HG03439 (cell line): ENCODE measurements at regions not wholly inside any gene's neighbourhood (a gene's known extent, or its start where the extent isn't known, plus 50 kb on each side); places are given as distances from the start of the nearest gene placed in this dataset.

Experiments used
- ATAC-seq: cut with Tn5 transposase; IDR thresholded peaks from one replicate; pipeline ENCODE4 v1.9.1; 2021; ENCODE audit warnings: mild to moderate bottlenecking, moderate library complexity; ENCODE audit not compliant: unreplicated experiment

DNA sequence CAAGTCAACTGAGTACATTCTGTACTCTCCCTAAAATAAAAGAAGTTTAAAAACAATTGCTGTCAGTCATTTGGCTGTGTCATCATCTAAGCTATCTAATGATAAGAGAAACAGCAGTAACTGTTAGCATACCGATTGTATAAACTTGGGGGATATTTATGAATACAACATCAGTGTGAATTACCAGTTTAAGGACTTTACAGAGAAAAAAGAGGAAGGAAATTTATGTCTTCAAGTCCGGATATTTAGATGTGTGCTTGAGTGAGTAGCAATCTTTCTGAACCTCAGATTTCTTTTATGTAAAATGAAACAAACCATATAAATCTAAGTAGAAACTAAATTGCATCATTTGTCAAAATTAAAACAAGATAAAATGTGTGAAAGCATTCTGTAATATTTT is 1557.0 kb downstream of the MRPL39 start:
- ATAC-seq, result no peak

DNA sequence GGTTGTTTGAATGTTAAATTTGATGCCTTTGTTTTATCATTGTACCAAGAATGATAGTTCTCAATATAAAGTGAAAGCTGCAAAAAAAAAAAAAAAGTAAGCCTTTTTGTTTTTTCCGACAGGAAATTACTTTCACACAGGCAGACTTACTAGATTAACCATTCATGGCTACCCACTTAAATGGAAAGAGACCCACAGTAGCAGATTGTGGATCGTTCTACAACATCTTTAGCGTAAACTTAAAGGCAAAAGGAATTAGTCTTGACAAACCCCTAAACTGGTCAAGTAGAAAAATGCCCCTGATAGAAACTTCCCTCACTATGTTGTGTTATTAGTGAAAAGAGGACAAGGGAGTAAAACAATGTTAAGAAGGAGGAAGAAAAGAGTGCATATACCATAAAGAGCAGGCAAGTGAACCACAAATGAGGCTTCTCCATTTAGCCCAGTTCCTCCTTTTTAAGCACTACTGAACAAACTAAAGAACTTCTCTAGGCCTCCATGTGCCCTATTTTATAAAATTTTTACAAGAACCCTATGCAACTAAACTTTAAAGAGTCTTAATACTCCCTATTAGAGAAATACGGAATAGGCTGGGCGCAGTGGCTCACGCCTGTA is 1560.3 kb downstream of the MRPL39 start:
- no peak for ATAC-seq

DNA sequence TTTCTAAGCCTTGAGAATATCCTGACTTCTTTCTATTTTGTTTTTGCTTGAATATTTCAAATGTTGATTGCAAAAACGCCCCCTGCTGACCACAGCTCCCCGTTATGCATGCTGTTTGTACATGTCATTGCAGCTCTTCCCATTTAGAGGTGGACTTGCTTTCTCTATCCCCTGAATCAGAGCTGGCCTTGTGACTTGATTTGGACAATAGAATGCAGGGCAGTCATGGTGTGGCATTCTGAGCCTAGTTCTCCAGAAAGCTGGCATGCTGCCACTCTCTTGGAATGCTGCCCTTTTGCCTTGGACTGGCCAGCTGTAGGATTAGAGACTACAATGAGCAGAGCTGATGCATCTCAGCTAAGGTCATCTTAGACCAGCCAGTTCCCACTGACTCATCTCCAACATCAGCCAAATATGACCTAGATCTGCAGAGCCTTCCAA is 1561.5 kb downstream of the MRPL39 start:
- no peak for ATAC-seq

DNA sequence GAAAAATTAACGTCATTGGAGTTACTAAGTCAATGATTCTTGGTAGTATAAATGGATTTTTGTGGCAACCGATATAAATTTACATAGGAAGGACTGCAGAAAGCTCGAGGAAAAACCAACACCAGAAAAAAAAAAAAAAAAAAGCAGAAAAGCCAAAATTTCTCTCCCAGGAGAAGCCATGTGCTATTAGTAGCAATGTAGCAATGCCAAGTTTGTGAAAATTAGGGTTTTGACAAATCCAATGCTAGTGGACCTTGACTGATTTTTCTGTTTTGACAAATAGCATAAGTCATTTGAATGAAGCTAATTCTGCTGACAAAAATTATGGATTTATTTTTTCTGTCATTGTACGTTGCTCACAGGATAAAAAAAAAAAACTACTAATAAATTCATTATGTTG is 1561.9 kb downstream of the MRPL39 start:
- no peak for ATAC-seq

DNA sequence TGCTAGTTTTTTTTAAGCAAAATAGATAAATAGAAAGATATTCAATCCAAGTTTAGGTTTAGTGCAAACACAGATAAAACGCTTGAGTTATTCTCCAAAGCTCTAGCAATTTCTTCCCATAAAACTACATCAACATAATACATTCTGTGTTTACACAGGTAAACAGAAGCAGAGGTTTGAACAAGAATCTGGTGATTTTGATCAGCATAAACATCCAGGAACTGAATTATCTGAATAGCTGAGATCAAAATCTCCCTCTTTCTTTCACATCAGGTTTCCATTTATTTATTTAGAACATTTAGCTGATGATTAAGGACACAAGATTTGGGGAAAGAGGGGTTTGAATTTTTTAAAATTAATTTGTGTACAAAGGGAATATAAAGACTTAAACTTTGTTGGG is 1564.6 kb downstream of the MRPL39 start:
- ATAC-seq, result no peak

DNA sequence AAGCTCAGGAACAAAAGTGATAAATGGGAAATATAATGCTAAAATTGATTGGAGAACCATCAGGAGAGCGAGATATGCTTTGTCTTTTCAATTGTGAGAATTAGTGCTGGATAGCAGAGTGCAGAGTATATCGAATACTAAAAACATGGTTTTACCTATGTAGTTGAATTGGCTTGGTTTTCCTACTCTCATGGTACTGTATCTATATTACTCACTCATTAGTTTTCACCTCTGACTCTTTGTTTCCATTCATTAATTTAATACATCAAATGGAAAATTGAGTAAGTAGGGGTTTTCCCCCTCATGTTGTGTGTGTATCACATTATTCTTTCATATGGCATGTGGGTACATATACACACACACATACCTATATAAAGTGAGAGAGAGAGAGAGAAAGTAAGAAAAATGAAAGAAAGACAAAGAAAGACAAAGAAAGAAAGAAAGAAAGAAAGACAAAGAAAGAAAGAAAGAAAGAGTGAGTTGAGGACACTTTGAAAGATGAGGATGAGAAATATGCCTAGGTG is 1574.5 kb downstream of the MRPL39 start:
- no peak for ATAC-seq

DNA sequence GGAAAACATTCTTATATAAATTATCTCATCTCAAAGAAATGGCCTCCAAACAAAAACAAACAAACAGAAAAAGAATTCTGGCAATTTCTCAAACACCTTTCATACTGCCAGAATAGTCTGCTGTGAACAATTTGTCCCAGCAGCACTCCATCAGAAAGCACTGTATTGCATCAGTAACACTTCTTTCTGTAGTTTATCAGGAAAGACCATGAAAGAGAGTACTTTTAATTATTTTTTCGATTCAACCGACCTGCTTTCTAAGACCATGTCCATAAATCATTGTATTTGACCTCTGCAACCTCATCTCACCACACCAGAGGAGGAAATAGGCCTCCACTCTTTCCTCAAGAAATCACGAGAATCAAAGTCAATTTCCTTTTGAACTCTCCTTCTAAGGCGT is 1579.9 kb downstream of the MRPL39 start:
- no peak for ATAC-seq

DNA sequence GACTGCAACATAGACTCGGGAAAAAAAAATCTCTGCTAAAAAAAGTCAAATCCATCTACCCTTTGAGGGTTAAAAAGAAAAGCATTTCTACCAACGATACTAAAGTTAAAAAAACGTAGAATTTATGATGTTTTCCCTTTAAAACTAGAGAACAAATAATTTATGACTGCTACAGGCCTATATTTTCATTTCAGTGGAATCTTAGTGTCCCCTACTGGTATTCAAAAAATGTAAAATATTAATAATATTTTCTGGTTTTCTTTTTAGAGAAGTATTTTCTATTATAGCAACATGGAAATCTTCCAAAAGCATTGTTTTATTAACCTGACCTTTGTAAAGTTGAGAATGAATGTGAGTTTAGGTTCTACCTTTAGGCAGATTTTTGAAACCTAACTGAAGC is 1582.2 kb downstream of the MRPL39 start:
- no peak for ATAC-seq

DNA sequence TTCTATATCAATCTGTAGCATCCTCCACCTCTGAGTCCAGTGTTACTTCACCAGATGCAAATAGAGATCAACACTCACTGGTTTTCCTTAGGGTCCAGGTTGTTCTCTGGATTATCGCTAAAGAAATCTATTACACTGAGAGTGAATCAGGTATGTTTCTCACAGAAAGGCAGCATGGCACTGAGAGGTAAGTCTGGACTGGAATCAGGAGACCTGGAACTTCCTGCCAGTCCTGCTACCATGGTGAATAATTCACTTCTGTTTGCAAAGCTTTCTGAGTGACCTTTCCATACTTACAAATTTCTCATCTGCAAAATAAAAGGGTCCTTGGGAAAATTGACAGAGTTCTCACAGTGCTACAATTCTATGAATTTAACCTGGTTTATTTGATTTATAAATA is 1583.3 kb downstream of the MRPL39 start:
- no peak for ATAC-seq

DNA sequence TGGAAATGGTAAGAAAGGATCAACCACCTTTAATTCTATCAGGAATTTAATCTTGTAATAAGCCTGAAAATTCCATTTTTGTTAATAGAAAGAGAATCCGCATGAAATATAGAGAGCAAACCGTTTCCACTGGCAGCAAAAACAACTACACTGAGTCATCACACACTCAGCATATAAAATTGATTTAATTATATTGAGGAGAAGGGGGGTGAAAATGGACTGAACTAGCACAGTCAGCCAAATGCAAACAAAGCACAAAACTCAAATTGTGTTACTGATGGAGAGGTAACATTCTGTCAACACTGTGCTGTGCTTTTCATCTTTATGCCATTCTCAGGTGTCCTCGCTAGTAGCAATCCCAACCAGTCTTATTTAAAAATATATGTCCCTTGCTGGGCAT is 1583.9 kb downstream of the MRPL39 start:
- ATAC-seq, result no peak

DNA sequence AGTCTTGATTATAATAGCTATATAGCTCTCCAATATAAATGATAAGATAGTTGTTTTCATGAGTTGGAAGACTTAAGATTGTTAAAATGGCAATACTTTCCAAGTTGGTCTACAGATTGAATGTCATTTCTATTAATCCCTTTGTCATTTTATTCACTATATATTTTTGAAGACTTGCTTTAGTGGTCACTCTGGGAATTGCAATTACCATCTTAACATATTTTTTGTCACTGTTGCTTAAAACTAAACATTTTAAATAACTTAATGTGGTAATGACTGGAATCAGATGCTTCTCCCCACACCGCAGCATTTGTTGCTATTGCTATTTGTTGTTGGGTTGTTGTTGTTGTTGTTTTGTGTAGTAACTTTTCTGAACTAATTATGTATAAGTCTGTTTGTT is 1592.9 kb downstream of the MRPL39 start:
- no peak for ATAC-seq

DNA sequence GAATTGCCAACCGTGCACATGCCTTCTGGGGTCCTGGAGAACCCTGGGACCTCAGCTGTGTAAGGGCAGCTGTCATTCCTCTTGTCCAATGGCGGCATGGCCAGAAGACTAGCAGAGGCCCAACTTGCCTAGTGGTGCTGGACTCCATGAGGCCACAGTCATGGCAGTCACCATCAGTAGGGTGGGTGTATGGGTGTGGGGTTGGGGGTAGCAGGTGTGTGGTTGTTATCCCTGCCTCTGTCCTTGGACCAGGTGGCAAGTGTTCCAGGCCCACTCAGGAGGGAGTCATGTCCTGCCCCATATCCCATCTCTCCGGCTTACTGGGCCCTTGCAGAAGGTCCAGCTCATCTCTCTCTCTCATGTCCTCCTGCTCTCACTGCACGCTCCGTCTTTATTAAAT is 1596.2 kb downstream of the MRPL39 start:
- no peak for ATAC-seq

DNA sequence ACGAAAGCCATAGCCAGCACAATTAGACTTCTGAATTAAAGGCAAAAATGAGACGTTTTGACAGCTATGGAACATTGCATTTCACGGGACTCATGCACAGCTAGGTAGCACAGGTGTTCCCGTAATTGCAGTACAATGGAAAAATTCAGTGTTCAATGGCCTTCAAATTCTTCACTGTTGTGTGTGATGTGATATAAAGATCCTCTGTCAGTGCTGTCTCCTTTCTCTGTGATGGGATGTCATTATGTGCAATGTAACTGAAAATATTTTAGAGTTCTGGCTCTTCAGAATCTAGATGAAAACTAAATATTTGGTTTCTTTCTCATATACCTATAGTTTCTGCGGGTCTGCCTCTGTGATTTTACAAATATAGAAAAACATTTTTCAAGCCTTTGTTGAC is 1599.7 kb downstream of the MRPL39 start:
- ATAC-seq, result no peak

DNA sequence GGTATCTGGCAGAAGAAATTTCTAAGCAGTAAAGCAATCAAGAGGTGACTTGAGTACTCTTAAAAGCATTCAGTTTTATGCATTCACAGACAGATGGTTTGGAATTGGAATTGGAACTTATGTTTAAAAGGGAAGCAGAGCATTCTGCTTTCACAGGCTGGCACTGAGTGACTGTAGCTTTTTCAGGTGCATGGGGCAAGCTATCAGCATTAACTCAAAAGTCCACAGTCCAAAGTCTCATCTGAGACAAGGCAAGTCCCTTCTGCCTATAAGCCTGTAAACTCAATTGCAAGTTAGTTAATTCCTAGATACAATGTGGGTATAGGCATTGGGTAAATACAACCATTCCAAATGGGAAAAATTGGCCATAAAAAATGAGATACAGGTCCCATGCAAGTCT is 1620.3 kb downstream of the MRPL39 start:
- no peak for ATAC-seq

DNA sequence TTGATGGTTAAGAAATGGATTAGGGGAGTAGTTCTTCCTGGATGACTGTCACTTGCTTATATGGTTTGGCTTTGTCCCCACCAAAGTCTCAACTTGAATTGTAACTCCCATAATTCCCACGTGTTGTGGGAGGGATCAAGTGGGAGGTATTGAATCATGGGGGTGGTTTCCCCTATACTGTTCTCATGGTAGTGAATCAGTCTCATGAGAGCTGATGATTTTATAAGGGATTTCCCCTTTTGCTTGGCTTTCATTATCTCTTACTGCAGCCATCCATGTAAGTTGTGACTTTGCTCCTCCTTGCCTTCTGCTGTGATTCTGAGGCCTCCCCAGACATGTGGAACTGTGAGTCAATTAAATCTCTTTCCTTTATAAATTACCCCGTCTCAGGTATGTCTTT is 1621.1 kb downstream of the MRPL39 start:
- ATAC-seq, result no peak

DNA sequence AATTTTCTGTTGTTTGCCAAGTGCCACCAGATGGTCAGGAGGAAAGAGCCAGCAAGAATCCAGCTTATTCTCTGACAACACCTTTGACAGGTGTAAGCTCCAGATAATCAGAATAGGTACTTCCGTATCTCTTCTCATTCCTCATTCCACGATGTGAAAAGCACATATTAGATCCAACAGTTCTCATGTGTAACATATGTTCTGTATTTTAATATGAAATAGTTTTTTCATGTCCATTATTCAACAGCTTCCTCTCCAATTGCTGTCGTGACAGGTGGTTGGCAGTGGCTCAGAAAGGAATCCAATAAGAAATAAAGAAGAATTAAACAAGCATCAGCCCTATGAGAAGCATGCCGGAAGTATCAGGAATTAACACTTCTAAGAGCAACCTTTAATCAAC is 1624.7 kb downstream of the MRPL39 start:
- ATAC-seq, result no peak

DNA sequence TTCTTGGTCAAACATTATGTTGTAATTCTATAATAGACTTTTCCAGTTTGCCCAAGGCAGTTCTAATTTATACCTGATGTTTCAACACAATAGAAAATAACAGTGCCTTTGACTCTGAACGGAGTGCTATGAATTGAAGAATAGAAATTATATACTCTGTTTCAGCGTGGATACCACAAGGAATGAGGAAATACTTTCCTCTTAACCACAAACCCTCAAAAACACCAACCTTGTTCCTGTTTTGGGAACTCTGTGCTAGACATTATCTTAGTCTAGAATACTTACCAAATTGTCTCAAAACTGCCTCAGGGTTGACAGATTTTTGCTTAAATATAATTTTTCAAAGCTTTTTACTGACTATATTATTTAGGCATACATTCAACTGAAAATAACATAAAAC is 1629.3 kb downstream of the MRPL39 start:
- no peak for ATAC-seq

DNA sequence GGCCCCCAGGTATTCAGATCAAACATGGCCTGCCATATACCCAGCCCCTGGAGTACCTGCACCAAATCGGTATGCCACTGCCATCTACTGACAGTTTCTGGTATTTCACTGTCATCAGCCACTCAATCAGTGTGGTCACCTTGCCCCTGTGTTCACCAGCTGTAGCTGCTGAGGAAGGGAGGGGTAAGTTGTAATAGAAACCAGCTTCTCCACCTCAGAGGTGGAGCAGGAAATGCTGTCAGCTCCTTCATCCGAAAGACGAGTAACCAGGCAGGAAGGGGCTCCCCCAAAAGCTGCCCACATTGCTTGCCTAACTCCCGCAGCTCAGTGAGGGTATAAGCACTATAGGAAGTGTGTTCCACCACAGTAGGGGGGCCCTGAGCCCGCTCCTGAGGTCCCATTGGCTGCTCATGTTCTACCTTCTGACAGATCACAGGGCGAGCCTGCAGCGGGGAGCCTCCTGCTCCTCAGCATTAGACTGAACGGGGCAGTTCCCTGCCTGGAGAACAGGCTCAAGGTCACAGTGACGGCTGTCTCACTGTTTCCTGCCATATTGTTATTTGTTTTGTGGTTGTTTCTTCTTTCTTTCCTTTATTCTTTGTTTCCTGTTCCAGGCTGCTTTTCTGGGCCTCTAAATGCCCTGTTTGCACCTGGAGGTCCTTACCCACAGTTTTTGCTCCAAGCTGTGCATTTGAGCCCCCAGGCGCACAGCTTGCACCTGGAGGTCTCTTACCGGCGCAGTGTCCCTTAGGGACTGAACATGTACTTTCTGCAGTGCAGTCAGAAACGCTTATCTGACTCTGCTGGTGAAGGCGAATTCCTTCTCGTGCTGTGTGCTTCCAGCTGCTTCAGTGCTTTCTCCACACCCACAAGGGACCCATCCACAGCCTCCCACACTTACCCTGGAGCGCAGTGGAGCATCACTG is 1638.3 kb downstream of the MRPL39 start:
- peak; percentile 98 for ATAC-seq

DNA sequence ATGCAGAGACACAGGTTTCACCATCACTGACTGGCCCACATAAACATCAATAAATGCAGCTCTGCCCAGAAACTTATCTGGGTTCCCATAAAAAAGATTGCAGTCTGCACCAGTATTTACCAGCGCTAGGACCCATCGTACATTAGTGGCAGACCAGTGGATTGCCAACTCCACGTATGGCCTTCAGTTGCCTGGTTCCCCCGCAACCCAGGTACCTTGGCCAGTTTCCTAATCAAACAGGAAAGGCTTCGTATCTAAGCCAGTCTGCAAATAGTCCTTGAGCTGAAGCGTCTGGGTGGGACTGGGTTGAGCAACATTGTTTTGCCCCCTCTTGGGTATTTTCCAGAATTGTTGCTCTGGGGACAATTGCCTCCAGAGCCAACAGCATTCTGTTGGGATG is 1639.3 kb downstream of the MRPL39 start:
- no peak for ATAC-seq

DNA sequence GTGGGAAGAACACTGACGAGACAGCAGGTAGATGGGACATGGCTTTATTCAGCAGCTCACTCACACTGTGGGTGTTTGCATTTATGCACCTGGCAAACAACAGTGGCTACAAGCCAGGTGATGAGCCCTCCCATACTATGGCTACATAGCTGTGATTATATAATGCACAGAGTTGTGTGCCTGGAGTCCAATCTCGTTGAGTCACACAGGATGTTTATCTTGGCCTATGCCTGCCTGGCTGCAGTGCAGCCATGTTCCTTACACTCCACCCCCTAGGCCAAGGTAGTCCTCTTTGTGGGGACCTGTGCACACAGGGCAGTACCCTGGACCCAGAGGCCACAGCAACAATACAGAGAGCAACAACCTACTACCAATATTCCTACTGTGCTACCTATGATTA is 1643.8 kb downstream of the MRPL39 start:
- ATAC-seq, result no peak

DNA sequence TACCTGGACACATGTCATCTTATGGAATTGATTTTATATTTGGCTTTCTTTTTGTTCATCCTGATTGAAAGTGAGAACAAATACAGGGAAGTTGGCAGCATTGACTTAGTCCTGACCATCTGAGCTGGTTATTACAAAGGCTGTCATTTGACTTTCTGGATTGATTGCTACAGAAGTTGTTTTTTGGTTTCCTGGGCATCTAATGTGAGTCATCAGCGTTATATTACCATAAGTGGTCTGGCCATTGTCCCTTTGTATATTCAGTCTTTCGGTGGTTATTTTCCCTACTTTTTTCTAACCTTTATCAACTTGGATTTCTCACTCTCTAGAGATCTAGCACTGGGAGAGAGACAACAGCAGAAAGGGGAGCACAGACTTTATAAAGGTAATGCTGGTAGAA is 1646.5 kb downstream of the MRPL39 start:
- no peak for ATAC-seq

DNA sequence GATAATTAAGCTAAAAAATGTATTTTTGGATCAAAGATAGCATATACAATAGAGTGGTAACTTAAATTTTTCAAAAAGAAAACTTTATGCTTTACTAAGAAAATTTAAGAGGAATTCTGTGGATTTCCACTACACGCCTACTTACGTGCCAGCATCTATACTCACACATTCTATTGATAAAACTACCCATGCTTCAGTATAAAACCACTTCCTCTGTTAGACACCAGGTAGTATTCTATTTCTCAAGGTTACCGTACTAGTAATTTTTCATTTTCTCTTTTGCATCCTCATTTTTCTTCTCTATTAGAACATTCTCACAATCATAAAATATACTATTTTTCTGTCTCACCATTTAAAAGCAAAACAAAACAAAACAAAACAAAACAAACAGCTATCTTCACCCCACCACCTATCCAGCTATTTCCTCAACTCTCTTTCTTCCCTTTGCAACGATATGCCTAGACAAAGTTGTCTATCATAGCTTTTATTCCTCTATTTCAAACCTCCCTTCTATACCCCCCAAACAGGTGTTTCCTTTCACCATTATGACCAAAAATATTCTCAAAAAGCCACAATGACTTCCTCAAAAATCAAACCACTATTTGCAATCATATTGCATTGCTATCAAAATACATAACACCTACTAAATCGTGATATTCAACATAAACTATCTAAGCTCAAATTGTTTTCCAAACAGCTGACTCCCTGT is 1652.0 kb downstream of the MRPL39 start:
- ATAC-seq, result no peak
